ENCODE measurements at regions not wholly inside any gene's neighbourhood (a gene's known extent, or its start where the extent isn't known, plus 50 kb on each side); places are given as distances from the start of the nearest gene placed in this dataset.

DNA sequence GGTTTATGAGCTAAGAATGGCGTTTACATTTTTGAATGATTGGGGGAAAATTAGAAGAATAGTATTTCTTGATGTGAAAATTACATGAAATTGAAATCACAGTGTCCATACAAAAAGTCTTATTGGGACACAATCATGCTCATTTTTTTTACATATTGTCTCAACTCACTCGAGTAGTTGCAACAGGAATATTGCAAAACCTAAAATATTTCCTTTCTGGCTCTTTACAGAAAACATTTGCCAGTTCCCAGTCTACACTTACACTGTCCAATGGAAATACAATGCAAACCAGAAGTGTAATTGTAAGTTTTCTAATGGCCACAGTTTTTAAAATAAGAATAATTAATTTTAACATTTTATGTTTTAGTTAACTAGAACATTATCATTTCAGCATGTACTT lies 137.8 kb downstream of the SAMMSON start:
- no TSS peak for BruUV-seq (replicated peaks)
- 3% methylated on average over 2 of the region's 2 CpGs for WGBS (ENCODE audit: insufficient coverage, insufficient replicate concordance, low lambda C conversion rate, missing lambda C conversion rate)
- Histone ChIP-seq H3K27me3 (replicated peaks in 1 of 2; ENCODE audit: control insufficient read depth in 2 of 2, insufficient read depth in 2 of 2, low read length in 1 of 2) (no peaks in the 10 kb centered on the region), H3K27ac (ENCODE audit: control insufficient read depth, insufficient read depth) (no peak overlapping the region), H3K4me2 (ENCODE audit: control insufficient read depth, insufficient read depth) (no peak overlapping the region), H4K20me1 (ENCODE audit: control insufficient read depth, insufficient read depth) (no peaks in the 10 kb centered on the region), H3K9ac (ENCODE audit: control insufficient read depth, insufficient read depth, low read length) (no peak overlapping the region), H3K36me3 (ENCODE audit: control insufficient read depth in 2 of 2, insufficient read depth in 2 of 2, low read length in 1 of 2) (no peaks in the 10 kb centered on the region), H2AFZ (ENCODE audit: control insufficient read depth, low read depth, low read length) (no peak overlapping the region), H3K79me2 (ENCODE audit: control insufficient read depth, insufficient read depth, low read length) (no peaks in the 10 kb centered on the region), H3K4me3 (no peak overlapping the region), H3K4me1 (ENCODE audit: control insufficient read depth, insufficient read depth, low read length) (no peaks in the 10 kb centered on the region), H3K9me3 (replicated peaks; ENCODE audit: control insufficient read depth, insufficient read depth, low read length) (no peaks in the 10 kb centered on the region; the same call in 2 of the 3 replicates)
- FAIRE-seq (no peak), ATAC-seq (no peak), DNase-seq (ENCODE audit: low read depth, low spot score) (no peak)
- in situ Hi-C loops (cut with MboI), result no loop called here
- ChIA-PET RAD21 (ENCODE audit: unreplicated experiment) (no interaction called here), POLR2A (no interaction called here), SMC1A (ENCODE audit: uncharacterized antibody, unreplicated experiment) (no interaction called here), CTCF (interaction anchor here (1.1 kb wide), 1 partner anchor 30 kb away, joined by 3 read pairs; no protein-coding TSS in a partner anchor)
- TF ChIP-seq MYC (IDR thresholded peaks at IDR 0.05; ENCODE audit: insufficient read depth, insufficient read length, insufficient replicate concordance, low read length, severe bottlenecking) (no peak), ZNF592 (IDR thresholded peaks at IDR 0.05) (no peak), SUZ12 (IDR thresholded peaks at IDR 0.05; ENCODE audit: unreplicated experiment) (no peak), SREBF1 (IDR thresholded peaks at IDR 0.05; ENCODE audit: low read length) (no peak), ZNF217 (IDR thresholded peaks at IDR 0.05) (no peak), MXI1 (IDR thresholded peaks at IDR 0.05; ENCODE audit: low read depth, low read length) (no peak), ETV6 (conservative IDR thresholded peaks at IDR 0.05 in 1 of 2, IDR thresholded peaks at IDR 0.05 in 1 of 2; ENCODE audit: borderline replicate concordance in 1 of 2, low read depth in 1 of 2) (no peak), IKZF1 (conservative IDR thresholded peaks at IDR 0.05) (no peak), SIN3A (IDR thresholded peaks at IDR 0.05; ENCODE audit: low read depth, low read length) (no peak), NFYA (IDR thresholded peaks at IDR 0.05; ENCODE audit: borderline replicate concordance, low read depth, low read length) (no peak), FOXM1 (IDR thresholded peaks at IDR 0.05; ENCODE audit: low read depth, low read length) (no peak), SMC3 (IDR thresholded peaks at IDR 0.05; ENCODE audit: borderline replicate concordance, low read length) (no peak), ESRRA (IDR thresholded peaks at IDR 0.05; ENCODE audit: low read length) (no peak), ZNF24 (IDR thresholded peaks at IDR 0.05) (no peak), CREM (IDR thresholded peaks at IDR 0.05; ENCODE audit: low read depth) (no peak)
- intact Hi-C loops (cut with micrococcal nuclease; ENCODE audit: unreplicated experiment), result no loop called here

Measured in GM12878 (cell line).